Sigmoid colon (tissue), 4 donors: ENCODE measurements at regions not wholly inside any gene's neighbourhood (a gene's known extent, or its start where the extent isn't known, plus 50 kb on each side); places are given as distances from the start of the nearest gene placed in this dataset.

Experiments
- POLR2A ChIP-seq, 2 donors: fragments of 450-650 bp; IDR thresholded peaks; one replicate each; pipeline ENCODE4 v1.6.1; 2016; ENCODE audit warnings: antibody characterized with exemption in 2 of 2, mild to moderate bottlenecking in 2 of 2, moderate library complexity in 2 of 2
- POLR2AphosphoS5 ChIP-seq, 4 donors: sonication (generic); formaldehyde crosslinking; IDR thresholded peaks; one replicate each; pipeline ENCODE4 v1.6.1; 2017; ENCODE audit warnings: antibody characterized with exemption in 4 of 4
- TF ChIP-seq, protein P1 (sequence below), 4 experiments: fragments of 450-650 bp in 3 of 4; fragments of 200-600 bp in 1 of 4; IDR thresholded peaks; one replicate each; pipeline ENCODE4 v1.5.1; 2016 to 2019; ENCODE audit warnings: antibody characterized with exemption in 4 of 4, mild to moderate bottlenecking in 3 of 4, moderate library complexity in 2 of 4

DNA sequence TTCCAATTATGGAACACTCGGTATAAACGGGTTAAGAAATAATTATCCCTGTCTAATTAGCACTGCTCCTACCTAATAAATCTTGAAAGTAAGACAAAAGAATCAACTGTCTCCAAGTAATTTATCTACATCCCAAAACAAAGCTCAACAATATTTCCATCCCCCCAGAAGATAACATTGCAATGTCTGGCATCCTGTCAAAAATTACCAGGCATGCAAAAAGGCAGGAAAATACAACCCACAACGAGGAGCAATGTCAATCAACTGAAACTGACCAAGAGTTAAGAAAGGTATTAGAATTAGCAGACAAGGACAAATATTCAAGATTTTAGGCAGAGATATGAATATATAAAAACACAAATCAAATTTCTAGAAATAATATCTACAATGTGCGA lies 84.5 kb upstream of the SVIL start:
- TF ChIP-seq, protein P1, sequence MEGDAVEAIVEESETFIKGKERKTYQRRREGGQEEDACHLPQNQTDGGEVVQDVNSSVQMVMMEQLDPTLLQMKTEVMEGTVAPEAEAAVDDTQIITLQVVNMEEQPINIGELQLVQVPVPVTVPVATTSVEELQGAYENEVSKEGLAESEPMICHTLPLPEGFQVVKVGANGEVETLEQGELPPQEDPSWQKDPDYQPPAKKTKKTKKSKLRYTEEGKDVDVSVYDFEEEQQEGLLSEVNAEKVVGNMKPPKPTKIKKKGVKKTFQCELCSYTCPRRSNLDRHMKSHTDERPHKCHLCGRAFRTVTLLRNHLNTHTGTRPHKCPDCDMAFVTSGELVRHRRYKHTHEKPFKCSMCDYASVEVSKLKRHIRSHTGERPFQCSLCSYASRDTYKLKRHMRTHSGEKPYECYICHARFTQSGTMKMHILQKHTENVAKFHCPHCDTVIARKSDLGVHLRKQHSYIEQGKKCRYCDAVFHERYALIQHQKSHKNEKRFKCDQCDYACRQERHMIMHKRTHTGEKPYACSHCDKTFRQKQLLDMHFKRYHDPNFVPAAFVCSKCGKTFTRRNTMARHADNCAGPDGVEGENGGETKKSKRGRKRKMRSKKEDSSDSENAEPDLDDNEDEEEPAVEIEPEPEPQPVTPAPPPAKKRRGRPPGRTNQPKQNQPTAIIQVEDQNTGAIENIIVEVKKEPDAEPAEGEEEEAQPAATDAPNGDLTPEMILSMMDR (IDR thresholded peaks at IDR 0.05): no peak
- TF ChIP-seq POLR2AphosphoS5 (IDR thresholded peaks at IDR 0.05): no peak
- TF ChIP-seq POLR2A (IDR thresholded peaks at IDR 0.05): no peak
